Activated T-cell treated with anti-CD3 and anti-CD28 coated beads for 1 hour (primary cell): ENCODE measurements at regions not wholly inside any gene's neighbourhood (a gene's known extent, or its start where the extent isn't known, plus 50 kb on each side); places are given as distances from the start of the nearest gene placed in this dataset.
"Not testable (repeated sequence)": the region's sequence is repeated elsewhere in the genome, so short reads cannot be mapped to it uniquely, and the experiment has no call there.

Experiments
- DNase-seq: peaks from one replicate; pipeline ENCODE4 v3.0.0-alpha.2; 2020; ENCODE audit warnings: low read depth

- no peak for DNase-seq
These were observed 64.3 kb upstream of the PTCH1 start for GRCh38 chr9:95580812-95581761.

- no peak for DNase-seq
These were observed 58.2 kb upstream of the PTCH1 start for GRCh38 chr9:95574866-95575553.

GRCh38 chr9:95574176-95574575, 57.4 kb upstream of the PTCH1 start:
- DNase-seq: no peak

- DNase-seq: no peak
These were observed 56.7 kb upstream of the PTCH1 start for GRCh38 chr9:95573463-95573862.

- DNase-seq: no peak
These were observed 55.8 kb upstream of the PTCH1 start for GRCh38 chr9:95572381-95573151.

- DNase-seq: no peak
These were observed 53.9 kb upstream of the PTCH1 start for GRCh38 chr9:95570646-95571045.

- DNase-seq: no peak
These were observed 53.4 kb upstream of the PTCH1 start for GRCh38 chr9:95570150-95570549.

- not testable (repeated sequence) for DNase-seq
These were observed 52.0 kb upstream of the PTCH1 start for GRCh38 chr9:95568735-95569134.
